A673 (cell line): ENCODE measurements at regions not wholly inside any gene's neighbourhood (a gene's known extent, or its start where the extent isn't known, plus 50 kb on each side); places are given as distances from the start of the nearest gene placed in this dataset.

ENCODE experiments used
- BruUV-seq: library from RNA; stranded (reverse); fragments of 400-500 nt; replicated peaks from 2 replicates; lab custom pipeline; 2021; lab: Mats Ljungman, UMichigan
- CTCF ChIA-PET: fragments of 300-600 bp; sonication (Branson Sonifier 250); formaldehyde crosslinking; loops from one replicate; lab custom pipeline; 2022; ENCODE audit warnings: antibody characterized with exemption; lab: Charles Lee
- POLR2A ChIA-PET: fragments of 300-600 bp; sonication (Branson Sonifier 250); formaldehyde crosslinking; loops from one replicate; lab custom pipeline; 2022; ENCODE audit warnings: antibody characterized with exemption; ENCODE audit not compliant: low non-redundant PET; lab: Charles Lee
- DNase-seq: peaks from one replicate; pipeline ENCODE4 v3.0.0-alpha.2; 2015; ENCODE audit warnings: low spot score
- H3K27ac ChIP-seq: fragments of 200-600 bp; sonication (generic); 2 replicates; pipeline ENCODE4 v1.5.1; 2016; ENCODE audit warnings: mixed run types, low read depth, mild to moderate bottlenecking, mixed read lengths, antibody characterized with exemption, low read length; ENCODE audit not compliant: poor library complexity, severe bottlenecking
- H3K27me3 ChIP-seq: fragments of 200-600 bp; sonication (generic); replicated peaks from 2 replicates; pipeline ENCODE4 v1.6.1; 2017; ENCODE audit warnings: mixed run types, low read depth, mild to moderate bottlenecking, mixed read lengths, antibody characterized with exemption, low read length; ENCODE audit not compliant: insufficient read depth, poor library complexity
- H3K36me3 ChIP-seq: fragments of 200-600 bp; sonication (generic); 2 replicates; pipeline ENCODE4 v1.6.1; 2016; ENCODE audit warnings: mixed run types, mild to moderate bottlenecking, mixed read lengths, antibody characterized with exemption, low read length; ENCODE audit not compliant: insufficient read depth, poor library complexity, severe bottlenecking
- H3K4me1 ChIP-seq: fragments of 200-600 bp; sonication (generic); 2 replicates; pipeline ENCODE4 v1.6.1; 2017; ENCODE audit warnings: mixed run types, mild to moderate bottlenecking, mixed read lengths, antibody characterized with exemption, low read length; ENCODE audit not compliant: insufficient read depth, poor library complexity, severe bottlenecking
- H3K4me3 ChIP-seq: fragments of 200-600 bp; sonication (generic); 2 replicates; pipeline ENCODE4 v1.5.1; 2016; ENCODE audit warnings: low read depth, mixed run types, mild to moderate bottlenecking, mixed read lengths, low read length; ENCODE audit not compliant: poor library complexity, severe bottlenecking
- H3K9me3 ChIP-seq: fragments of 200-600 bp; sonication (generic); 2 replicates; pipeline ENCODE4 v1.6.1; 2016; ENCODE audit warnings: mixed run types, low read depth, mild to moderate bottlenecking, mixed read lengths, antibody characterized with exemption, low read length; ENCODE audit not compliant: poor library complexity, severe bottlenecking
- CTCF ChIP-seq: fragments of 300-800, 200-600 bp; sonication (generic); conservative IDR thresholded peaks from 2 replicates; pipeline ENCODE4 v1.5.1; 2017; ENCODE audit warnings: low read depth, mild to moderate bottlenecking, antibody characterized with exemption, low read length, moderate library complexity, mixed read lengths
- EZH2 ChIP-seq: fragments of 200-600 bp; sonication (generic); IDR thresholded peaks from 2 replicates; pipeline ENCODE4 v1.6.1; 2017; ENCODE audit warnings: borderline replicate concordance, low read depth, mild to moderate bottlenecking, mixed read lengths, antibody characterized with exemption, low read length; ENCODE audit not compliant: poor library complexity, severe bottlenecking
- intact Hi-C: fragments of 100-400 bp; cut with micrococcal nuclease; formaldehyde crosslinking; loops from one replicate; pipeline ENCODE4 v1.10.0; 2022; ENCODE audit not compliant: unreplicated experiment

- TF ChIP-seq CTCF (no peak), EZH2 (no peak)
- intact Hi-C loops = no loop called here
Observed at GRCh38 chr1:72586023-72586685, 303.8 kb upstream of the NEGR1 start.

GRCh38 chr1:72579629-72580028 lies 297.3 kb upstream of the NEGR1 start:
- CTCF ChIA-PET = no interaction called here
- H3K27ac ChIP-seq = no peak overlapping the region
- no peaks in the 10 kb centered on the region for H3K9me3 ChIP-seq
- H3K27me3 ChIP-seq = no peaks in the 10 kb centered on the region
- POLR2A ChIA-PET = no interaction called here
- BruUV-seq = no TSS peak
- no peak for DNase-seq
- no peaks in the 10 kb centered on the region for H3K4me1 ChIP-seq
- TF ChIP-seq EZH2 (no peak), CTCF (no peak)
- no peak overlapping the region for H3K4me3 ChIP-seq
- intact Hi-C loops = no loop called here
- no peaks in the 10 kb centered on the region for H3K36me3 ChIP-seq

More at GRCh38 chr1:72586023-72586685, 303.8 kb upstream of the NEGR1 start:
- POLR2A ChIA-PET = no interaction called here
- Histone ChIP-seq H3K27ac (no peak overlapping the region), H3K27me3 (no peaks in the 10 kb centered on the region), H3K36me3 (no peaks in the 10 kb centered on the region), H3K4me3 (no peak overlapping the region), H3K9me3 (no peaks in the 10 kb centered on the region), H3K4me1 (no peaks in the 10 kb centered on the region)
- CTCF ChIA-PET = no interaction called here
- DNase-seq = no peak
- BruUV-seq = no TSS peak

- no peaks in the 10 kb centered on the region for H3K9me3 ChIP-seq
- ChIA-PET CTCF (no interaction called here), POLR2A (interaction anchor here (0.6 kb wide), 1 partner anchor 45 kb away, joined by 3 read pairs; no protein-coding TSS in a partner anchor)
- H3K36me3 ChIP-seq = no peaks in the 10 kb centered on the region
- TF ChIP-seq CTCF (no peak), EZH2 (no peak)
- BruUV-seq = no TSS peak
- H3K27ac ChIP-seq = no peak overlapping the region
- H3K4me1 ChIP-seq = no peaks in the 10 kb centered on the region
- no peak for DNase-seq
- no peak overlapping the region for H3K4me3 ChIP-seq
- no peaks in the 10 kb centered on the region for H3K27me3 ChIP-seq
- intact Hi-C loops = no loop called here
Observed at GRCh38 chr1:72570815-72571214, 288.5 kb upstream of the NEGR1 start.
